Adrenal gland (tissue), 9 donors: ENCODE measurements at regions not wholly inside any gene's neighbourhood (a gene's known extent, or its start where the extent isn't known, plus 50 kb on each side); places are given as distances from the start of the nearest gene placed in this dataset.

ENCODE experiments used
- DNase-seq, 7 donors: peaks; one replicate each; pipeline ENCODE4 v3.0.0-alpha.2; 2019 to 2020
- H3K27ac ChIP-seq, 5 donors: fragments of 200-600 bp; sonication (generic) in 4 of 5; 1 replicate in 3 of 5; 2 replicates in 2 of 5; pipeline versions ENCODE4 v1.5.1 to v1.8.0; 2016 to 2020; ENCODE audit warnings: mild to moderate bottlenecking in 1 of 5
- H3K27me3 ChIP-seq: fragments of 200-600 bp; 2 replicates; pipeline ENCODE4 v1.8.0; 2021
- H3K36me3 ChIP-seq, 2 donors: fragments of 200-600 bp; replicated peaks in 1 of 2; 1 replicate in 1 of 2; 2 replicates in 1 of 2; pipeline versions ENCODE4 v1.5.1 to v1.8.0; 2018 to 2022
- H3K4me1 ChIP-seq, 2 donors: fragments of 200-600 bp; replicated peaks in 1 of 2; 1 replicate in 1 of 2; 2 replicates in 1 of 2; pipeline versions ENCODE4 v1.5.1 to v1.8.0; 2018 to 2021
- H3K4me3 ChIP-seq, 4 donors: fragments of 200-600 bp; sonication (generic) in 3 of 4; one replicate each; pipeline ENCODE4 v1.5.1; 2016 to 2018
- H3K9me3 ChIP-seq, 3 donors: fragments of 200-600 bp; sonication (generic) in 1 of 3; replicated peaks in 1 of 3; 1 replicate in 2 of 3; 2 replicates in 1 of 3; pipeline versions ENCODE4 v1.5.1 to v1.8.0; 2016 to 2021
- POLR2A ChIP-seq, 2 donors: fragments of 450-650 bp; IDR thresholded peaks; one replicate each; pipeline ENCODE4 v1.6.1; 2017; ENCODE audit warnings: antibody characterized with exemption in 2 of 2, mild to moderate bottlenecking in 2 of 2, moderate library complexity in 1 of 2
- WGBS, 4 donors: extraction: QIAGEN DNeasy Blood & Tissue Kit in 2 of 4; methylation state at CpG; one replicate each; pipeline versions ENCODE4 v1.1.5 to v1.1.7; 2013 to 2017; 5-methylcytosine and 5-hydroxymethylcytosine counted together
- intact Hi-C, 2 donors: fragments of 100-400 bp; cut with DNase I; formaldehyde crosslinking; loops; one replicate each; pipeline versions ENCODE4 v1.14.1 to v1.15.0; 2022 to 2023
- TF ChIP-seq, protein P1 (sequence below), 6 experiments: fragments of 450-650 bp in 4 of 6; fragments of 200-600 bp in 2 of 6; sonication (generic) in 1 of 6; IDR thresholded peaks; 1 replicate in 5 of 6; 2 replicates in 1 of 6; pipeline versions ENCODE4 v1.5.1 to v1.8.0; 2016 to 2021; ENCODE audit warnings: antibody characterized with exemption in 6 of 6, mild to moderate bottlenecking in 2 of 6, moderate library complexity in 1 of 6
- donor health status: healthy with polysubstance abuse.
- donor health status: Bipolar disorder and iron deficiency.
- donor health status: DM: yes; HTN: yes; CAD: no.
- donor health status: DM: no; HTN: no; CAD: no.
- donor health status: DM: no; HTN: no; CAD: no.

DNA sequence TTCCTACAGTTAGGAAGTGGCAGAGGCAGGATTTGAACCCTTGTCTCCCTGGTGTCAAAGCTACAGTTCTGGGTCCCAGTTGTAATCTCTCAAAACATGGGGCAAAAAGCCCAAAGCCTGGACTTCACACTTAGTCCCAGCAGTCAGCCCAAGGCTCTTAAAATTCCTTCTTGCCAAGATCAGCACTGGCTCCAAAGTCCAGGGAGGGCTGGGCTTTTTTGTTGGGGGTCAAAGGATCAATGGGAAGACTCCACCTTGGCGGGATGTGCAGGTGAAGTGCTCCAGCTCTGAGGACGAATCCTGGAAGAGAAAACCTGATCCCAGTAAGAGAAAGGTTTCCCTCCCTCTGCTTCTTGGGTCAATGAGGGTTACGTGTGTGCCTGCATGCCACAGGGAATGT, 195.5 kb downstream of the HAPSTR1 start:
- 54 to 69% (median 65%) methylated on average over 3 of the region's 3 CpGs for WGBS, 4 donors
- Histone ChIP-seq H3K9me3 (no peaks in the 10 kb centered on the region), H3K27ac (no peak overlapping the region), H3K4me1 (no peaks in the 10 kb centered on the region), H3K36me3 (no peaks in the 10 kb centered on the region), H3K27me3 (no peaks in the 10 kb centered on the region), H3K4me3 (no peak overlapping the region)
- no peak for TF ChIP-seq POLR2A (IDR thresholded peaks at IDR 0.05)
- TF ChIP-seq, protein P1, sequence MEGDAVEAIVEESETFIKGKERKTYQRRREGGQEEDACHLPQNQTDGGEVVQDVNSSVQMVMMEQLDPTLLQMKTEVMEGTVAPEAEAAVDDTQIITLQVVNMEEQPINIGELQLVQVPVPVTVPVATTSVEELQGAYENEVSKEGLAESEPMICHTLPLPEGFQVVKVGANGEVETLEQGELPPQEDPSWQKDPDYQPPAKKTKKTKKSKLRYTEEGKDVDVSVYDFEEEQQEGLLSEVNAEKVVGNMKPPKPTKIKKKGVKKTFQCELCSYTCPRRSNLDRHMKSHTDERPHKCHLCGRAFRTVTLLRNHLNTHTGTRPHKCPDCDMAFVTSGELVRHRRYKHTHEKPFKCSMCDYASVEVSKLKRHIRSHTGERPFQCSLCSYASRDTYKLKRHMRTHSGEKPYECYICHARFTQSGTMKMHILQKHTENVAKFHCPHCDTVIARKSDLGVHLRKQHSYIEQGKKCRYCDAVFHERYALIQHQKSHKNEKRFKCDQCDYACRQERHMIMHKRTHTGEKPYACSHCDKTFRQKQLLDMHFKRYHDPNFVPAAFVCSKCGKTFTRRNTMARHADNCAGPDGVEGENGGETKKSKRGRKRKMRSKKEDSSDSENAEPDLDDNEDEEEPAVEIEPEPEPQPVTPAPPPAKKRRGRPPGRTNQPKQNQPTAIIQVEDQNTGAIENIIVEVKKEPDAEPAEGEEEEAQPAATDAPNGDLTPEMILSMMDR (IDR thresholded peaks at IDR 0.05), result no peak
- no peak for DNase-seq
- intact Hi-C loops, result no loop called here

DNA sequence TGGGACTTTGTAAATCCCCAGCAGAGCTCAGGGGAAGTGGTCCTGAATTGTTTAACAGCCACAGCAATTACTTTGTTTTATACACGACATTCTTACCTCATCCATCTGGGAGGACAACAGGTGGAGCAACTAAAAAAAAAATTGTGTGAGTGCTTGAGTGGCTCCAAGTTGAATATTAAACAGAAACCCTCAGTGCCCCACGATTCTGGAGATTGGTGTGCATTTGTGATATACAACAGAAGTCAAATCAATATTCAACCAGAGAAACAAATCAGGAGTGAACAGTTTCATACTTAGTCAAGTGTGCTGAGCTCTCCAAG, 204.8 kb downstream of the HAPSTR1 start:
- H3K27me3 ChIP-seq, result no peaks in the 10 kb centered on the region
- DNase-seq, result no peak
- no peaks in the 10 kb centered on the region for H3K36me3 ChIP-seq
- no peak overlapping the region for H3K4me3 ChIP-seq
- intact Hi-C loops, result no loop called here
- no peak for TF ChIP-seq POLR2A (IDR thresholded peaks at IDR 0.05)
- TF ChIP-seq, protein P1 (IDR thresholded peaks at IDR 0.05), result no peak
- no peaks in the 10 kb centered on the region for H3K4me1 ChIP-seq
- WGBS, 4 donors, result 32 to 44% (median 39%) methylated on average over 2 of the region's 2 CpGs
- H3K27ac ChIP-seq, result no peak overlapping the region
- no peaks in the 10 kb centered on the region for H3K9me3 ChIP-seq

DNA sequence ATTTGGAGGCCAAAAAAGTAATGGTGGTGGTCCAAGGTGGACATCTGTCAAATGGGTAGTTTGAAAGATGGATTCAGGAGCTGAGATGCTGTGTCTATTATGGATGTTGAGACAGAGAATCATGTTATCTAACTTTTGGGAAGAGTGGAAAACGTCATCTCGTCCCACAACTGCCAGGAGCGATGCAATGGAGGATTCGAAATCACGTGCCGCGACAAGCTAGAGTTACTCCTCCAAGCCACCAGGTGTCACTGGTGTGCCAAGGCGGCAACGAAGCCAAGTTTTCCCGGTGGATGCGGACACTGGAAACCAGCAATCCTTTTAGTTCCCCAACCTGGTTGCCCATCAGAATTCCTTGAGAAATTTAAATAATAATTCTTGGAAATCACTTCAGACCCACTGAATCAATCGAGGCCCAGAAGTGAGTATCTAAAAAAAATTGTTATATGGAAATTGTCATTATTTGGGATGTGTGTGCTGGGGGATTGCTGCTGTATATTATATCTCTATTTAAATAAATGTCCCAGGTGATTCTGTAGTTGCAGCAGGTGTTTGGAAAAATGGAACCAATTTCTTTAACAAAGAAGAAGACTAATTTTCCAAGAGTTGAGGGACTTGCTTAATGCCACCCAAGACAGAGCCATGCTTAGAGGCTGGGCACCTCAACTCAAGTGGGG, 206.1 kb downstream of the HAPSTR1 start:
- WGBS, 4 donors, result 46 to 65% (median 53%) methylated on average over 12 of the region's 12 CpGs
- Histone ChIP-seq H3K4me3 (no peak overlapping the region), H3K36me3 (no peaks in the 10 kb centered on the region), H3K4me1 (no peaks in the 10 kb centered on the region), H3K27me3 (no peaks in the 10 kb centered on the region), H3K27ac (no peak overlapping the region), H3K9me3 (no peaks in the 10 kb centered on the region)
- TF ChIP-seq, protein P1 (IDR thresholded peaks at IDR 0.05), result peak; percentile 56 to 85 (median 77)
- no peak for TF ChIP-seq POLR2A (IDR thresholded peaks at IDR 0.05)
- intact Hi-C loops, result no loop called here
- DNase-seq, result peak; percentile 27 to 79 (median 60)

DNA sequence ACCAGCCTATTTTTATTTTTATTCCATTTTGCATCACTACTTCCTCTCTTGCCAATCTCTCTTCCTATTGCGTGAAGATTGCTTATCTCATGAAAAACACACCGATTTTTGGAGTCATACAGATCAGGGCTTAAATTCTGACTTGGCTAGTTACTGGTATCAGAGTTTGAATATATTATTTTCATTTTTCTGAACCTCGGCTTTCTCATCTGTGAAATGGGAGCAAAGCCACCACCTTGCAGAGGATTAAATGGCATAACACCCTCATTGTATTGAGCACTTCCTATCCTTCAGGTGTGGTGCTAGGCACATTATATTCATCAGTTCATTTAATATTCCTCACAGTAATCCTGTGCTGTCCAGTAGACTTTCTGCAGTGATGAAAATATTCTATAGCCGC, 208.8 kb downstream of the HAPSTR1 start:
- TF ChIP-seq POLR2A (IDR thresholded peaks at IDR 0.05), result no peak
- TF ChIP-seq, protein P1 (IDR thresholded peaks at IDR 0.05), result no peak
- Histone ChIP-seq H3K27me3 (no peaks in the 10 kb centered on the region), H3K4me1 (no peaks in the 10 kb centered on the region), H3K4me3 (no peak overlapping the region), H3K36me3 (no peaks in the 10 kb centered on the region), H3K27ac (no peak overlapping the region), H3K9me3 (no peaks in the 10 kb centered on the region)
- DNase-seq, result no peak
- WGBS, 4 donors, result 68 to 82% (median 80%) methylated on average over 4 of the region's 4 CpGs
- intact Hi-C loops, result no loop called here
